Heart right ventricle (tissue), 16 donors: ENCODE measurements at regions not wholly inside any gene's neighbourhood (a gene's known extent, or its start where the extent isn't known, plus 50 kb on each side); places are given as distances from the start of the nearest gene placed in this dataset.

Experiments used
- ATAC-seq, 8 donors: fragments of 200-7000 bp; cut with Tn5 transposase; one replicate each; pipeline ENCODE4 v1.9.1; 2020; ENCODE audit warnings: mild to moderate bottlenecking in 8 of 8, moderate library complexity in 8 of 8, moderate number of reproducible peaks in 1 of 8
- DNase-seq, 2 donors: peaks; one replicate each; pipeline ENCODE4 v3.0.0-alpha.2; 2020
- H3K27ac ChIP-seq, 10 donors: fragments of 200-600 bp; sonication (generic) in 2 of 10; one replicate each; pipeline versions ENCODE4 v1.5.0 to v1.8.0; 2020 to 2022; ENCODE audit warnings: mild to moderate bottlenecking in 3 of 10
- H3K27me3 ChIP-seq, 7 donors: fragments of 200-600 bp; one replicate each; pipeline ENCODE4 v1.8.0; 2021 to 2022; ENCODE audit warnings: mild to moderate bottlenecking in 2 of 7
- H3K36me3 ChIP-seq, 9 donors: fragments of 200-600 bp; sonication (generic) in 1 of 9; one replicate each; pipeline versions ENCODE4 v1.5.0 to v1.8.0; 2020 to 2022; ENCODE audit warnings: mild to moderate bottlenecking in 2 of 9
- H3K4me1 ChIP-seq, 9 donors: fragments of 200-600 bp; sonication (generic) in 1 of 9; one replicate each; pipeline versions ENCODE4 v1.5.0 to v1.8.0; 2020 to 2022; ENCODE audit warnings: mild to moderate bottlenecking in 4 of 9
- H3K4me3 ChIP-seq, 10 donors: fragments of 200-600 bp; sonication (generic) in 2 of 10; one replicate each; pipeline versions ENCODE4 v1.5.0 to v1.8.0; 2020 to 2022; ENCODE audit warnings: mild to moderate bottlenecking in 7 of 10, moderate library complexity in 2 of 10
- H3K9me3 ChIP-seq, 11 donors: fragments of 200-600 bp in 10 of 11; sonication (generic) in 2 of 11; one replicate each; pipeline versions ENCODE4 v1.5.0 to v1.8.0; 2013 to 2022; ENCODE audit warnings: mild to moderate bottlenecking in 2 of 11, control low read depth in 1 of 11, moderate library complexity in 1 of 11
- WGBS, 2 donors: extraction: QIAGEN DNeasy Blood & Tissue Kit; methylation state at CpG; one replicate each; pipeline ENCODE4 v1.1.7; 2013; ENCODE audit warnings: inconsistent platforms in 1 of 2; 5-methylcytosine and 5-hydroxymethylcytosine counted together
- intact Hi-C, 10 donors: fragments of 100-400 bp; cut with DNase I; formaldehyde crosslinking; loops; one replicate each; pipeline versions ENCODE4 v1.11.1 to v1.14.2; 2022
- TF ChIP-seq, protein P1 (sequence below), 9 donors: fragments of 200-600 bp; sonication (generic) in 2 of 9; IDR thresholded peaks; one replicate each; pipeline versions ENCODE4 v1.5.0 to v1.8.0; 2021 to 2022; ENCODE audit warnings: antibody characterized with exemption in 9 of 9, mild to moderate bottlenecking in 5 of 9, moderate library complexity in 1 of 9
- donor health status: Arrhythmogenic right ventricular cardiomyopathy.
- donor health status: ischemic (EF 13 %, LVEDD 7.1; RV severe dilation, severe dysfunction).
- donor health status: healthy with polysubstance abuse.
- donor health status: DM: no; HTN: yes; CAD: no.
- donor health status: DM: no; HTN: no; CAD: no.
- donor health status: ischemic (EF 25% LVEDD 6.9; RV normal size, moderate dysfunction).
- donor health status: ischemic (EF 25% LVEDD 5.7; RV mildly dilated, moderate dysfunction).
- donor health status: healthy.
- donor health status: DM: yes; HTN: yes; CAD: no.
- donor health status: Ischemic cardiomyopathy.
- donor health status: ischemic (EF 35%, LVEDD 5.7; RV mildly dilated, moderate dysfunction).
- donor health status: nonischemic (EF 11% LVEDD 7.7; RV severe dilation, severe dysfunction).
- donor health status: DM: yes; HTN: yes; CAD: no.
- donor health status: PGD.
- donor health status: ischemic (EF 29% LVEDD 5.4; RV normal size, mild dysfunction).
- donor health status: nonischemic (EF 23%, LVEDD 6.1; RV moderate dilation, normal function).

DNA sequence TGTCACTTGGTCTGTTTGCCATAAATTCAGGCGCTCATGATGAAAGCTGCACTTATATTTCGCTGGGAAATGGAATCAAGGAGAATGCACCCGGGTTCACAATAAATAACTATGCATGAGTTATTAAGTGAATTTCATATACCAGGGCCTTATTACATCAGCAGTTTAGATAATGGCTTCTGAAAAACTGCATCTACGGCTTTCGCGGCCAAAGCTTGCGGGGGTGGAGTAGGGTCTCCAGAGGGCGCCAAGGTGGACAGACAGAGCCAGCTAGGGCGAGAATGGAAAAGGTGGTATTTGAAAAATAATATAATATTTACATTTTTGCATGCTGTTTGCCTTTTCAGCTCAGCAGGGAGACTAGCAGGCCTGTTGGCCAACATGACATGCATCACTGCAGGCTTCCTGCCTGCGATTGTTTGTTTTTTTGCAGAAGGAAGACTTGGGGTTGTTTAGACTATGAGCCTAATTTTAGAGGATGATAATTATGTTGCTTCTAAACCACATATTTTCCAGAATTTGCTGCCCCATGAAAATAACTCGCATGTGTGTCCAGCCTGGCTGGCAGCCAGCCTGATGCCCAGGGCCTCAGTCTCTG, 173.8 kb upstream of the IRX3 start:
- Histone ChIP-seq H3K36me3 (no peaks in the 10 kb centered on the region), H3K27me3 (no peaks in the 10 kb centered on the region), H3K4me1 (peaks cover 0 to 2% (median 0%) of the 10 kb centered on the region in 9 donors), H3K4me3 (no peak overlapping the region), H3K27ac (no peak overlapping the region), H3K9me3 (peaks cover 0 to 29% (median 5%) of the 10 kb centered on the region in 11 donors)
- WGBS, 2 donors, result 89 to 92% methylated on average over 11 of the region's 11 CpGs
- no peak for DNase-seq
- intact Hi-C loops, result no loop called here
- ATAC-seq, result no peak
- TF ChIP-seq, protein P1, sequence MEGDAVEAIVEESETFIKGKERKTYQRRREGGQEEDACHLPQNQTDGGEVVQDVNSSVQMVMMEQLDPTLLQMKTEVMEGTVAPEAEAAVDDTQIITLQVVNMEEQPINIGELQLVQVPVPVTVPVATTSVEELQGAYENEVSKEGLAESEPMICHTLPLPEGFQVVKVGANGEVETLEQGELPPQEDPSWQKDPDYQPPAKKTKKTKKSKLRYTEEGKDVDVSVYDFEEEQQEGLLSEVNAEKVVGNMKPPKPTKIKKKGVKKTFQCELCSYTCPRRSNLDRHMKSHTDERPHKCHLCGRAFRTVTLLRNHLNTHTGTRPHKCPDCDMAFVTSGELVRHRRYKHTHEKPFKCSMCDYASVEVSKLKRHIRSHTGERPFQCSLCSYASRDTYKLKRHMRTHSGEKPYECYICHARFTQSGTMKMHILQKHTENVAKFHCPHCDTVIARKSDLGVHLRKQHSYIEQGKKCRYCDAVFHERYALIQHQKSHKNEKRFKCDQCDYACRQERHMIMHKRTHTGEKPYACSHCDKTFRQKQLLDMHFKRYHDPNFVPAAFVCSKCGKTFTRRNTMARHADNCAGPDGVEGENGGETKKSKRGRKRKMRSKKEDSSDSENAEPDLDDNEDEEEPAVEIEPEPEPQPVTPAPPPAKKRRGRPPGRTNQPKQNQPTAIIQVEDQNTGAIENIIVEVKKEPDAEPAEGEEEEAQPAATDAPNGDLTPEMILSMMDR (IDR thresholded peaks at IDR 0.05), result no peak

- no peaks in the 10 kb centered on the region for H3K36me3 ChIP-seq
- H3K27ac ChIP-seq, result no peak overlapping the region
- DNase-seq, result no peak
- no peak overlapping the region for H3K4me3 ChIP-seq
- peaks cover 0 to 23% (median 0%) of the 10 kb centered on the region in 11 donors for H3K9me3 ChIP-seq
- H3K27me3 ChIP-seq, result no peaks in the 10 kb centered on the region
- intact Hi-C loops, result no loop called here
- TF ChIP-seq, protein P1 (IDR thresholded peaks at IDR 0.05), result no peak
- no peak for ATAC-seq
- 79 to 83% methylated on average over 13 of the region's 13 CpGs for WGBS, 2 donors
- H3K4me1 ChIP-seq, result peaks cover 0 to 4% (median 0%) of the 10 kb centered on the region in 9 donors
Measured at GRCh38 chr16:54459509-54460262, 173.1 kb upstream of the IRX3 start.

DNA sequence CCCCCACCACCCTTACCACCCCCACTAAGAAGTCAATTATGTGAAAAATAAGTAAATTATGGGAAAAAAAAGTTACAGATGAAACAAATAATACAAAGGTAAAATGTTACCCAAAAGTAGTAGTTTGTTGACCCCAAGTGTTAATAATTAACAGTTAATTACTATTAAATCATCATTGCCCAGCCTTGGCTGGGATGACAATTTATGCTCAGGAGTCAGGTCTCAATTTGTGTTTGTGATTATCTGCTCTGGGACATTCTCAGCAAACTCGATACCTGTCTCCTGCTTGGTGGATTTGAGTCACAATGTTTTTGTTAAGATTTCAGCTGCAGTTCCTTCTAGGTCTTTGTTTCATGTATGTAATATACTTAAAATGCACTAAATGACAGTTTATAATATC, 172.3 kb upstream of the IRX3 start:
- Histone ChIP-seq H3K36me3 (no peaks in the 10 kb centered on the region), H3K4me3 (no peak overlapping the region), H3K27ac (no peak overlapping the region), H3K9me3 (peaks cover 0 to 15% (median 0%) of the 10 kb centered on the region in 11 donors), H3K4me1 (peaks cover 0 to 4% (median 0%) of the 10 kb centered on the region in 9 donors), H3K27me3 (no peaks in the 10 kb centered on the region)
- TF ChIP-seq, protein P1 (IDR thresholded peaks at IDR 0.05), result no peak
- WGBS, 2 donors, result 89 to 91% methylated on average over 1 of the region's 1 CpG
- DNase-seq (no peak), ATAC-seq (no peak)
- intact Hi-C loops, result no loop called here

- Histone ChIP-seq H3K36me3 (no peaks in the 10 kb centered on the region), H3K9me3 (no peaks in the 10 kb centered on the region), H3K27me3 (no peaks in the 10 kb centered on the region), H3K4me1 (peaks cover 0 to 7% (median 0%) of the 10 kb centered on the region in 9 donors), H3K27ac (no peak overlapping the region), H3K4me3 (no peak overlapping the region)
- ATAC-seq (no peak), DNase-seq (no peak)
- TF ChIP-seq, protein P1 (IDR thresholded peaks at IDR 0.05), result no peak
- intact Hi-C loops, result no loop called here
- WGBS, 2 donors, result 57 to 83% methylated on average over 4 of the region's 4 CpGs
Measured at GRCh38 chr16:54456291-54456690, 169.7 kb upstream of the IRX3 start.
